NB4 (cell line): ENCODE measurements at regions not wholly inside any gene's neighbourhood (a gene's known extent, or its start where the extent isn't known, plus 50 kb on each side); places are given as distances from the start of the nearest gene placed in this dataset.

ENCODE experiments used
- MYC ChIP-seq: IDR thresholded peaks from 2 replicates; pipeline ENCODE4 v1.6.1; 2011; ENCODE audit warnings: low read depth, low read length
- POLR2A ChIP-seq: IDR thresholded peaks from 2 replicates; pipeline ENCODE4 v1.6.1; 2011; ENCODE audit warnings: mild to moderate bottlenecking; ENCODE audit not compliant: insufficient read length; ENCODE audit errors: extremely low read depth
- TF ChIP-seq, protein P1 (sequence below): IDR thresholded peaks from one replicate; pipeline ENCODE4 v1.5.1; 2012; ENCODE audit warnings: low read depth, low read length
- TF ChIP-seq, protein P2 (sequence below): IDR thresholded peaks from 2 replicates; pipeline ENCODE4 v1.6.1; 2011; ENCODE audit warnings: low read depth, low read length

DNA sequence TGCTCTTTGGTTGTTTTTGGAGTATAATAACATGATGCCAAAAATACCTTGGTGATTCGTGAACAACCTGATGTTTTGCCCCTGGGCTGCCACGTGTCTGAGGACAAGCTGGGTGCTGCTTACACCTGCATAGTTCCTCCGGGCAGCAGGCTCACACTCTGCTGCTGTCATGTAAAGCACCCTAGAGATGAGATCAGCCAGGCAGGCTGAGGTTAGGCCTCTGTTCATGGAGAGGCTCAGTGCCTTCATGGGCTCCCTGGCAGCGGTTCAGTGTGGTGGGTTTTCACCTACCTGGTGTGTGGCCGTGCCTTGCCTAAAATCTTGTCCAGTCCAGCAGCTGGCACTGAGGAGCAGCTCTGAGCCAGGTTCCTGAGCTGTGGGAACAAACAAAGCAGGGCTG is 60.1 kb upstream of the TAGAP start:
- TF ChIP-seq, protein P1, sequence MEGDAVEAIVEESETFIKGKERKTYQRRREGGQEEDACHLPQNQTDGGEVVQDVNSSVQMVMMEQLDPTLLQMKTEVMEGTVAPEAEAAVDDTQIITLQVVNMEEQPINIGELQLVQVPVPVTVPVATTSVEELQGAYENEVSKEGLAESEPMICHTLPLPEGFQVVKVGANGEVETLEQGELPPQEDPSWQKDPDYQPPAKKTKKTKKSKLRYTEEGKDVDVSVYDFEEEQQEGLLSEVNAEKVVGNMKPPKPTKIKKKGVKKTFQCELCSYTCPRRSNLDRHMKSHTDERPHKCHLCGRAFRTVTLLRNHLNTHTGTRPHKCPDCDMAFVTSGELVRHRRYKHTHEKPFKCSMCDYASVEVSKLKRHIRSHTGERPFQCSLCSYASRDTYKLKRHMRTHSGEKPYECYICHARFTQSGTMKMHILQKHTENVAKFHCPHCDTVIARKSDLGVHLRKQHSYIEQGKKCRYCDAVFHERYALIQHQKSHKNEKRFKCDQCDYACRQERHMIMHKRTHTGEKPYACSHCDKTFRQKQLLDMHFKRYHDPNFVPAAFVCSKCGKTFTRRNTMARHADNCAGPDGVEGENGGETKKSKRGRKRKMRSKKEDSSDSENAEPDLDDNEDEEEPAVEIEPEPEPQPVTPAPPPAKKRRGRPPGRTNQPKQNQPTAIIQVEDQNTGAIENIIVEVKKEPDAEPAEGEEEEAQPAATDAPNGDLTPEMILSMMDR, result no peak
- TF ChIP-seq POLR2A (no peak), MYC (no peak)
- TF ChIP-seq, protein P2, sequence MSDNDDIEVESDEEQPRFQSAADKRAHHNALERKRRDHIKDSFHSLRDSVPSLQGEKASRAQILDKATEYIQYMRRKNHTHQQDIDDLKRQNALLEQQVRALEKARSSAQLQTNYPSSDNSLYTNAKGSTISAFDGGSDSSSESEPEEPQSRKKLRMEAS, result no peak
